ENCODE measurements at regions not wholly inside any gene's neighbourhood (a gene's known extent, or its start where the extent isn't known, plus 50 kb on each side); places are given as distances from the start of the nearest gene placed in this dataset.
"Not testable (repeated sequence)": the region's sequence is repeated elsewhere in the genome, so short reads cannot be mapped to it uniquely, and the experiment has no call there.

GRCh38 chr9:108441726-108442125 is 414.1 kb downstream of the ACTL7B start:
- no peak for DNase-seq

- DNase-seq: no peak
Observed at GRCh38 chr9:108441251-108441650, 414.5 kb downstream of the ACTL7B start.

GRCh38 chr9:108439947-108440346 is 415.8 kb downstream of the ACTL7B start:
- no peak for DNase-seq

DNA sequence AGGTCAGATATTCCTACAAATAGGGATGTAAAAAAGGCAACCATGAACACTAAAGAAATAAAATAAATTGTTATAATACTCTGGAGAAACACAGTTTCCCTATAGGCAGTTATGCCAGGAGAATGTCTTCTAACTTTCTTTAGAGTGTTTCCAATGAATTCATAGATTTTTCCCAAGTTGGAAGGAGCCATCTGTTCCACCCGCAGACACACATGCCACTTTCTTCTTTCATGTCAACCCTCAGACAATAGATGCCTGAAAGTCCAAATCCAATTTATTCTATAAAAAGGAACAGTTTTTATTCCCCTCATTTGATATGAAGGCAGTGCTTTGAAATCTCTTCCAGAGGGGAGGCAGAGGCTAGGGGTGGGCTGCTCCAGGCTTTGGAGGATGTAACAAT is 418.1 kb downstream of the ACTL7B start:
- no peak for DNase-seq

DNA sequence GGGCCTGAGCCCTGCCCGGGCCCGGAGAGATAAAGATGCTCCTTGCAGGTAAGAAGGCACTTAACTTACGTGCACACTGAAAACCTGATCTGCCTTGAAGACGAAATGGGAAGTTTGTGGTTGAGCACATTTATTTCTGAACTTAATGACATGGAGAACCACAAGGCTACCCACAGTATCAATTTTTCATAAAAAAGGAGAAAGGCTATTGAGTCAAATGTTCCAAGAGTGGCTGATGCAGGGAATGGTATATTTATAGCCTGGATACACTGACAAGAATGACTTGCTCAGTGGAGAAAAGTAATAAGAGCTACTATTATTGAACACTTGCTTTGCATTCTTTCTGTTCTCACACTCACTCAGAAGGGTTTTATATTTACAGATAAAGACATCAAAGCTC is 419.3 kb downstream of the ACTL7B start:
- DNase-seq: no peak

DNA sequence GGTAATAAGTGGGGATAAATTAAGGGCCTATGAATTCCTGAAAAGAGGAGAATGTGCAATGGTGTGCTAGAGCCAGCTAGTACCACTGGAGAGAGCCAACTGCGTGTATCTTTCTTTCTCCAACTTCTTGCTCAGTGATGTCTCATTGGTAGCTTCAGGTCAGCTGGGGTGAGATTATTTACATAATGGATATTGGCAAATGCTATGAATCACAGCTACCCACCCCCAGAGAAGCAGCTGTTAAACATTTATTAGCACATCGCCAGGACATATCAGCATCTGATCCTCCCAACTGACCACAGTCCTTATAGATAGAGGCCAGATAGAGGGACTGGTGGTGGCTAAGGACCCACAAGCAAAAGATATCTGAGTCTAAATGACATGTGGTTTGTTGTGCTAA is 421.3 kb downstream of the ACTL7B start:
- DNase-seq: no peak

DNA sequence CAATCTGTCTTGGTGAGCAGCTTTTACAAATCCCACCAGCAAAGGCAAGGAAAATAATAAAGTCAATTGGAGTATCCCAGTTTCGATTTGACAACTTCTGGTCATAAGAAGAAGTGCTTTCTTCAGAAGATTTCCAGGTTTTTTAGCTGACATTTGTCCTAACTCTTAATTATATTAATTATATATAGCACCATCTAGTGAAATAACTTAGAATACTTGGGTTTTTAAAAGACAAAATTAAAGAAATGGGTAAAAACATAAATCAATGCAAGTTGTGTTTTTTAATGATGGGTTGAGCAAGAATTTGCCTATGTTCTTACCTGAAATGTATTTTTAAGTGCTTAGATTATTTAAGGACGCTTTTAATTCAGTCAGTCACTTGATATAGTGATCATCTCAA is 421.8 kb downstream of the ACTL7B start:
- no peak for DNase-seq

- DNase-seq: no peak
Observed at GRCh38 chr9:108430655-108431054, 425.1 kb downstream of the ACTL7B start.

DNA sequence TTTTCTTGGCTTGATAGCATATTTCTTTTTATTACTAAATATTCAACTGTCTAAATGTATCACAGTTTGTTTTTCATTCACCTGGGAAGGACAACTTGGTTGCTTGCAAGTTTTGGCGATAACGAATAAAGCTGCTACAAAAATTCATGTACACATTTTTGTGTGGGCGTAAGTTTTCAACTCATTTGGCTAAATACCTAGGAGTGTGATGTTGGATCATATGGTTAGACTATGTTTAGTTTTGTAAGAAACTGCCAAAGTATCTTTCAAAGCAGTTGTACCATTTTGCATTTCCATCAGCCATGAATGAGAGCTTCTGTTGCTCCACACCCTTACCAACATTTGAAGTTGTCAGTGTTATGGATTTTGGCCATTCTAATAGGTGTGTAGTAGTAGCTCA is 428.0 kb downstream of the ACTL7B start:
- no peak for DNase-seq

DNA sequence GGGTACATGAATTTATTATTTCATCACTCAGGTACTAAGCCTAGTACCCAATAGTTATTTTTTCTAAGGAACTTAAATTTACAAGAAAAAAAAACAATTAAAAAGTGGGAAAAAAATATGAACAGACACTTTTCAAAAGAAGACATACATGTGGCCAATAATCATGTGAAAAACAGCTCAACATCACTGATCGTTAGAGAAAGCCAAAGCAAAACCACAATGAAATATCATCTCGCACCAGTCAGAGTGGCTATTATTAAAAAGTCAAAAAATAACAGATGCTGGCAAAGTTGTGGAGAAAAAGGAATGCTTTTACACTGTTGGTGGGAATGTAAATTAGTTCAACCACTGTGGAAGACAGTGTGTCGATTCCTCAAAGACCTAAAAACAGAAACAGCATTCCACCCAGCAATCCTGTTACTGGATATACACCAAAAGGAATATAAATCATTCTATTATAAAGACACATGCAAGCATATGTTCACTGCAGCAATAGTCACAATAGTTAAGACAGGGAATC is 429.3 kb downstream of the ACTL7B start:
- not testable (repeated sequence) for DNase-seq

DNA sequence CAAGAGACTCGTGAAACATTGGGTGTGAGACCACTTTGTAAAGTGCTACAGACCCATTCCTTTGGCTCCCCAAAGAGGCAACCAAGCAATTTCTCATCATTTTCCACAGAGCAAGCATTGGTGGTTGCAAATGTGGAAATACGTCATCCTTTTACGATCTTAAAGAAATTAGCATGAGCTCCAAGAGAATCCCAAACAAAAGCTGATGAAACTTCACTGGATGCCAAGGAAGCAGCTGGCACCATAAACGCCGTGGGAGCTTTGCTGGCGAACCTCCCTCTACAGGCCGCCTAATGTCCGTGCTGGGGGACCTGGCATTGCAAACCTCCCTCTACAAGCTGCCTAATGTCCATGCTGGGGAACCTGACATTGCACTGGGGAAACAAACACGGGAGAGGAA is 432.4 kb downstream of the ACTL7B start:
- no peak for DNase-seq

- DNase-seq: no peak
Observed at GRCh38 chr9:108419379-108419778, 436.4 kb downstream of the ACTL7B start.

DNA sequence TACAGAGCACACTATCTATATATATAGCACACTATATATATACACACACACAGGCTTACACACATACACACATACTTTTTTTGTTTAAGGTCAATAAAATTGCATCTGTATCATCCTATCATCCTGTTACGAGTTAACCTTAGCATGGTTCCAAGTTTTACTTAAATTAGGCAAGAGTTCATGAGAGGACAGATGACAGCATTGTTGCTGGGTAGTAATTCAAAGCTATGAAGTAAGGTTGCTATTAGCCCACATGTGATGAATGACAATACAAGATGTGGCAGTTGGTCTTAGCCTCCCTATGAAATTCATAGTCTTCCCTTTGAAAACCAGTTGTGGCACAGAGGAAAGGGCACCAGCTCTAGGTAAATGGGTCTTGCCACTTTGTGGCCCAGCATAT is 438.1 kb downstream of the ACTL7B start:
- no peak for DNase-seq

- DNase-seq: no peak
Observed at GRCh38 chr9:108417312-108417711, 438.5 kb downstream of the ACTL7B start.

DNA sequence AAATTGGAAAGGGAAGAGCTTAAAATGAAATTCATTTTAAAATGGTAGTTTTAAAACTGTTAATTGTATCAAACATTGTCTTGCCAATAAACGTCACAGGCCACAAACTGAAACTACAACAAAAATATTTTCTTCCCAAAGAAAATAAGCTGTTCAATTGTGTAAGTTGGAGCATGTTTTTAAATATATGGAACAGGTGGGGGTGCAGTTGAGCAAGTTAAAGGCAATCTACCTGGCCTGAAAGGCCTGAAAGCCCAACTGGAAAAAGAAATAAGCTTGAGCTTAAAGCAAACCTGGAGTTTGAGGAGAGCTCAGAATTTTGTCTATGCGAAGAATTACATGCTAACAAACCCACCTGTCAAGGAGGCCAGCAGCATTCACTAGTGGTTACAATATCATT is 439.5 kb downstream of the ACTL7B start:
- no peak for DNase-seq

DNA sequence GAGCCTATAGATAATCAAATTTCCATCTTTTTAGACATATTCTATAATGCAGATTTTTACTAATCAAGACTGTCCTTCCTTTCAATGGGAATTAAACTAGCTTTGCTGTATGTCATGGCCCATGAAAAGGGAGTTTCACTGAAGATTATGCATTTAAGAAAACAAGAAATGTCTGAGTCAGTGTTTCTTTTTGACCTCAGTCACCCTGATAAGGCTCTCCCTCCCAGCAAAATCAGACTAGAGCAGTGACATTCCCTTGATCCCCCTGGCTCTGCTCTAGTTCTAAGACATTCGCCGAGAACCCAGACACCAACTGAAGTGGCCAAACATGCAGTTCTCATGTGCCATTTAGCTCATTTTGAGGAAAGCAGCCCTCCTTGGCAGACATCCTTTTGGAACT is 442.0 kb downstream of the ACTL7B start:
- DNase-seq: no peak

DNA sequence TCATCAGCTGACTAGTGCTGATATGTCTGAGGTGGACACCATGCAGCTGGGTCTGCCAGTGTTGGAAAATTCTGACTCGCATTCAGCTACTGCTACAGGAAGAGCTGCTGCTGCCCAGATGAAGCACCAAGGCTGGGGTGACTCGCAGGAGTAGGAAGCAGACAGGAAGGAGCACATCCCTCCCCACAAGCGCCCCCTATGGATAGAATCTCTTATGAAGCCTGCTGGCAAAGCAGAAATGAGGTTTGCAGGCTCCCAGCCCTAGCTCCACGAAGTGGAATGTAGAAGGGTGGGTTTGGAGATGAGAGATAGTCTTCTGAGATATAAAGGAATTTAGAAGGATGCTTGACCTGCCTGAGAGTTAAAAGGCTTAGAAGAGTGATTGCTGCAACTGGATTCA is 443.0 kb downstream of the ACTL7B start:
- DNase-seq: no peak

GRCh38 chr9:108411632-108412031 is 444.2 kb downstream of the ACTL7B start:
- no peak for DNase-seq

- DNase-seq: no peak
Observed at GRCh38 chr9:108410161-108410560, 445.6 kb downstream of the ACTL7B start.

DNA sequence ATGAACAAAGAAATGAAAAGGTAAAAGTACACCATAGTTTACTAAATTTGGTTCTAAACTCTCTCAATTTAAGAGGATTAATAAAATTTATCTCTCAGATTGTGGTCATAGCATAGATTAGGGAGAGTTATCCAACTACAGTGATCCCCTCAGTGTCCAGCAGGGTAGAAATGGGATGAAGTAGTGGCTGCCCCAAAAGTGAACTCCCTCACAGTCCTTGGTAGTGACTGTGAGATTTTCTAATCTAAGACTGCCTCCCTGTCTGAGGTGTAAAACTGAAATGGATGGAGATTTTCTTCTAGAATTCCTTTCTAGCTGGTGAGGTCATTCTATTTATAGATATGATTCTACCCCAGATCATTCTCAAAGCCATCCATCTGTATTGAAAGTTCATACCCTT is 455.5 kb downstream of the ACTL7B start:
- DNase-seq: no peak

- DNase-seq: no peak
Observed at GRCh38 chr9:108399851-108400250, 455.9 kb downstream of the ACTL7B start.

- DNase-seq: no peak
Observed at GRCh38 chr9:108397286-108397685, 458.5 kb downstream of the ACTL7B start.

GRCh38 chr9:108396611-108397010 is 459.2 kb downstream of the ACTL7B start:
- DNase-seq: no peak

DNA sequence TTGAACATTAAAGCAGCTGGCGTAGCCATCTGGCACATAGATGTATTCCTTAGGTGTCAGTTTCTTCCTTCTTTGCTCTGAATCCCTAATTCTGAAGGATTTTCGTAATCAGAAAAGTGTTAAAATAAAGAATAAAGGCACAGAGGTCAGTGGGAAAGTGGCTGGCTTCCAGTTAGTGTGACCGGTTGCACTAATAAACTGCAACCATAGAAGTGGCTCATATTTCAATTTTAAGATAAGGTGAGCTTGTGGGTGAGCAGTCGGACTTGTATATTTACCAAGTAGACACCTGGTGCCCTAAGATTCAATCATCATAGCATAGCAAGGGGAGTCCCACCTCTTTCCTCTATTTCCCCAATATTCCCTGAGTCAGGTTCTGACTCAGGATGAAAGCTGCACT is 459.6 kb downstream of the ACTL7B start:
- no peak for DNase-seq

DNA sequence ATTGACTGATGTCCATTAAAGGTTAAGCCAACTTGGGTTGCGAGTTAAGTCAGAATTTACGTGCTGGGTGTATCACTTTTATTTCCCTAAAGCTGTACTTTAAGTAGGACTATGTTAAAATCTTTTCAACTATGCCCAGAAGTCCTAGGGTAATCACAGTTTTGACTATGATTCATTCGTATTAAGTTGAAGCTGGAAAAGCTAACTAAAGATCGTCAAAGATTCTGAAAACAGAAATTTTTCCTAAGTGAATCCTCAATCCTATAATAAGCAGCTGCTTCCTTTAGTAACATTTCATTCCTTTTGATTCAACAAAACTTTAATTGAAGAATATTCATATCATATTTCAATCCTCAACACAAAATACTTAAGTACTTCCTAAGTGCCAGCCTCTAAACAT is 460.4 kb downstream of the ACTL7B start:
- DNase-seq: no peak

DNA sequence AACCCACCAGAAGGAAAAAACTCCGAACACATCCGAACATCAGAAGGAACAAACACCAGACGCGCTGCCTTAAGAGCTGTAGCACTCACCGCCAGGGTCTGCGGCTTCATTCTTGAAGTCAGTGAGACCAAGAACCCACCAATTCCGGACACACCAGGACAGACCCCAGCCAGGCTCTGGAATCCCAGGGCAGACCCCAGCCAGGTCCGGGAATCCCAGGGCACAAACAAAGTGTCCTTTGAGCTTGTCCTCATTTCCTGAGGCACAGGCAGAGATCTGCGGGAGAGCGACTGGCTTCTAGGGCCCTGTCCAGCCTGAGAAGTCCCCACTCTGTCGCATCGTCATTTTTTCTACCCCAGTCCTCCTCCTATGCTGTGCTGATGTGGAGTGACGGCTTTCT is 461.1 kb downstream of the ACTL7B start:
- no peak for DNase-seq

Data from NCI-H748 treated with DMSO at 0.1 percent for 48 hours (cell line).